HepG2 (cell line): ENCODE measurements at regions not wholly inside any gene's neighbourhood (a gene's known extent, or its start where the extent isn't known, plus 50 kb on each side); places are given as distances from the start of the nearest gene placed in this dataset.

Source experiments
- ATAC-seq: fragments of 200-7000 bp; cut with Tn5 transposase; 3 replicates; pipeline ENCODE4 v1.9.1; 2020; ENCODE audit warnings: mild to moderate bottlenecking, moderate library complexity
- BruUV-seq: library from RNA; stranded (reverse); fragments of 400-500 nt; replicated peaks from 2 replicates; lab custom pipeline; 2021; lab: Mats Ljungman, UMichigan
- CTCF ChIA-PET: fragments of 300-600 bp; formaldehyde crosslinking; extraction: SDS; loops from one replicate; lab custom pipeline; 2021; ENCODE audit warnings: low total read pairs, inconsistent platforms, low intra/inter-chr PET ratio; lab: Yijun Ruan, JAX
- POLR2A ChIA-PET: fragments of 350-600 bp; sonication (Branson Sonifier 250); formaldehyde crosslinking; loops from one replicate; lab custom pipeline; 2020; ENCODE audit warnings: antibody characterized with exemption, inconsistent platforms; lab: Yijun Ruan, JAX
- DNase-seq: peaks from one replicate; pipeline ENCODE4 v3.0.0-alpha.2; 2015; ENCODE audit warnings: low spot score
- FAIRE-seq: peaks from 3 replicates; lab custom pipeline; 2011; peaks lifted over from hg19 to GRCh38; lab: Jason Lieb, UNC
- H2AFZ ChIP-seq: one replicate; pipeline ENCODE4 v1.6.1; 2011; ENCODE audit warnings: low read length, inconsistent platforms
- H3K27ac ChIP-seq: fragments of 300-600 bp; 3 replicates; pipeline ENCODE4 v1.8.0; 2011; ENCODE audit warnings: mixed run types, mild to moderate bottlenecking, mixed read lengths, low read length, inconsistent platforms; ENCODE audit not compliant: insufficient read depth; ENCODE audit errors: extremely low read length
- H3K27me3 ChIP-seq, 2 experiments: fragments of 200-600 bp in 1 of 2; 2 replicates in 1 of 2; 3 replicates in 1 of 2; pipeline versions ENCODE4 v1.6.0 to v1.8.0; 2011; ENCODE audit warnings: low read length in 2 of 2, mild to moderate bottlenecking in 2 of 2, moderate library complexity in 2 of 2, inconsistent platforms in 1 of 2; ENCODE audit not compliant: insufficient read depth in 2 of 2, control insufficient read depth in 1 of 2
- H3K36me3 ChIP-seq, 2 experiments: fragments of 200-600 bp in 1 of 2; replicated peaks in 1 of 2; 2 replicates in 1 of 2; 3 replicates in 1 of 2; pipeline versions ENCODE4 v1.5.1 to v1.8.0; 2011; ENCODE audit warnings: low read length in 2 of 2, inconsistent platforms in 1 of 2; ENCODE audit not compliant: insufficient read depth in 2 of 2, control insufficient read depth in 1 of 2
- H3K4me1 ChIP-seq: 2 replicates; pipeline ENCODE4 v1.5.1; 2012; ENCODE audit warnings: low read length, inconsistent platforms; ENCODE audit not compliant: insufficient read depth
- H3K4me2 ChIP-seq: 2 replicates; pipeline ENCODE4 v1.6.0; 2011; ENCODE audit warnings: low read depth, low read length, inconsistent platforms
- H3K4me3 ChIP-seq, 3 experiments: fragments of 200-600 bp in 1 of 3; sonication (generic), shearing (Covaris generic) in 1 of 3; replicated peaks in 1 of 3; 2 replicates each; pipeline ENCODE4 v1.5.1; 2011 to 2016; ENCODE audit warnings: low read length in 3 of 3, inconsistent platforms in 2 of 3, low read depth in 2 of 3, mild to moderate bottlenecking in 2 of 3, control low read depth in 1 of 3, mixed read lengths in 1 of 3; ENCODE audit not compliant: insufficient read depth in 1 of 3
- H3K79me2 ChIP-seq: one replicate; pipeline ENCODE4 v1.6.1; 2011; ENCODE audit warnings: low read length, inconsistent platforms; ENCODE audit not compliant: insufficient read depth
- H3K9ac ChIP-seq: 2 replicates; pipeline ENCODE4 v1.6.0; 2011; ENCODE audit warnings: mild to moderate bottlenecking, low read depth, low read length, inconsistent platforms; ENCODE audit not compliant: insufficient read depth
- H3K9me3 ChIP-seq: 2 replicates; pipeline ENCODE4 v1.5.1; 2012; ENCODE audit warnings: mild to moderate bottlenecking, low read length
- H4K20me1 ChIP-seq: 2 replicates; pipeline ENCODE4 v1.6.0; 2011; ENCODE audit warnings: inconsistent platforms, mild to moderate bottlenecking, low read length, moderate library complexity; ENCODE audit not compliant: insufficient read depth
- AGO1 ChIP-seq: fragments of 200-400 bp; formaldehyde crosslinking; IDR thresholded peaks from 2 replicates; pipeline ENCODE4 v1.6.1; 2017; ENCODE audit warnings: mild to moderate bottlenecking, low read depth, low read length, moderate library complexity; ENCODE audit not compliant: poor library complexity, severe bottlenecking
- ARID2 ChIP-seq: sonication (generic); formaldehyde crosslinking; IDR thresholded peaks from 2 replicates; pipeline ENCODE4 v1.8.1; 2022; ENCODE audit warnings: mild to moderate bottlenecking, missing genetic modification reagents, borderline replicate concordance
- MYNN ChIP-seq: sonication (generic); formaldehyde crosslinking; IDR thresholded peaks from 2 replicates; pipeline ENCODE4 v1.4.0; 2020; ENCODE audit warnings: mild to moderate bottlenecking, low read depth, missing genetic modification reagents
- PAF1 ChIP-seq: IDR thresholded peaks from 2 replicates; pipeline ENCODE4 v1.6.1; 2016; ENCODE audit warnings: missing genetic modification reagents, missing compliant biosample characterization
- SP1 ChIP-seq, 2 experiments: fragments of 450-650 bp in 1 of 2; sonication (generic) in 1 of 2; formaldehyde crosslinking in 1 of 2; IDR thresholded peaks; 2 replicates each; pipeline versions ENCODE4 v1.4.0 to v1.6.1; 2016 to 2020; ENCODE audit warnings: missing genetic modification reagents in 1 of 2
- ZFYVE20 ChIP-seq: sonication (generic); formaldehyde crosslinking; IDR thresholded peaks from 2 replicates; pipeline ENCODE4 v1.8.0; 2023; ENCODE audit warnings: low read depth, mild to moderate bottlenecking, moderate library complexity, missing genetic modification reagents, borderline replicate concordance
- ZNF10 ChIP-seq: sonication (generic); formaldehyde crosslinking; IDR thresholded peaks from 2 replicates; pipeline ENCODE4 v1.4.0; 2020; ENCODE audit warnings: mild to moderate bottlenecking, low read depth, missing genetic modification reagents, borderline replicate concordance
- ZNF331 ChIP-seq: sonication (generic); formaldehyde crosslinking; IDR thresholded peaks from 2 replicates; pipeline ENCODE4 v1.4.0; 2020; ENCODE audit warnings: missing genetic modification reagents
- ZNF510 ChIP-seq: sonication (generic); formaldehyde crosslinking; IDR thresholded peaks from 2 replicates; pipeline ENCODE4 v1.4.0; 2020; ENCODE audit warnings: low read depth, mild to moderate bottlenecking, missing genetic modification reagents
- WGBS: methylation state at CpG from one replicate; pipeline ENCODE4 v1.1.6; 2017; ENCODE audit warnings: low lambda C conversion rate; 5-methylcytosine and 5-hydroxymethylcytosine counted together
- in situ Hi-C: cut with HindIII; loops from 2 replicates; pipeline ENCODE4 v1.10.0; 2017; ENCODE audit warnings: low pct_unique_long_range_greater_than_20kb; ENCODE audit not compliant: extremely low pct_ligation_motif_present
- intact Hi-C: fragments of 100-400 bp; cut with micrococcal nuclease; formaldehyde crosslinking; loops from one replicate; pipeline ENCODE4 v1.10.0; 2022; ENCODE audit not compliant: unreplicated experiment
- TF ChIP-seq, protein P1 (sequence below): sonication (generic); formaldehyde crosslinking; IDR thresholded peaks from 2 replicates; pipeline ENCODE4 v1.9.0; 2022; ENCODE audit warnings: low read depth, missing genetic modification reagents

DNA sequence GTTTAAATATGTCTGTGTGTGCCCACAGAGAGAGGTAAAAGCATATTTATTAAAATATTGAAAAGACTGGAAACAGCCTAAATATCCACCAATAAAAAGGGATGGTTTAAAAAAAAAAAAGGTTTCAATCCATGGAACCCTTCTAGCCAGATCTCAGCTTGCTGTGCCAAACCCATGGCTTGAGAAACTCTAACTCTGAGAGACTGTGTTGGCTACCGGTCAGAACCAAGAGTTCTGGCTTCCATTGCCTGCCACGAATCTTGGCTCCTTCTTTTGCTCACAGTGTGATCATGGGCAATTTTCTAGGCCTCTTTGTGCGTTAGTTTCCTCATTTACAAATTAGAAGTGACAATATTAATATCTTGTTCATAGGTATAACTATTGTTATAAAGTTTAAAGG is 201.3 kb upstream of the IRX3 start (continued):
- no peak for TF ChIP-seq MYNN (CRISPR knock-in tag)
- TF ChIP-seq, all 625 proteins: peak for 0

DNA sequence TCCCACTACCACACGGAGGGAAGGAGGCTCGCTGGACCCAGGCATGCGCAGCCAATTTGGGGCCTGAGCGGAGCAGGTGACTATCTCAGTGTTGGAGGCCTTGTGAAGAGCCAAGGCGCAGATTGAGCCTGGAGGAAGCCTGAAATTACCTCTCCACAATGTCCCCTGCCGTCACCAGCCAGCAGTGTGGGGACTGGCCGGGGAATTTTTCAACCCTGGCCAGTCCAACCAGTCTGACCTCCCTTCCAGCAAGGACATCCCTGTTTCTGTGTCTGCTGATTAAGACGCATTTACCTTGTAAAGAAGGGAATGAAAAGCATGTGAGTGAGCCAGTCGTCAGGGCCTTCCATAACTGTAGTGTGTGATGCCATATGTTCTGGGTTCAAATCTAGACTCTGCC is 198.1 kb upstream of the IRX3 start:
- 47% methylated on average over 9 of the region's 9 CpGs for WGBS
- FAIRE-seq (no peak), DNase-seq (no peak), ATAC-seq (no peak)
- in situ Hi-C loops: no loop called here
- CTCF ChIA-PET: no interaction called here
- Histone ChIP-seq H3K27ac (no peak overlapping the region), H3K79me2 (no peaks in the 10 kb centered on the region)
- TF ChIP-seq ZNF510 (CRISPR knock-in tag) (no peak), PAF1 (no peak), AGO1 (no peak), ZNF331 (no peak), ZFYVE20 (no peak), SP1 (IDR thresholded peaks at IDR 0.05) (no peak), SP1 (CRISPR knock-in tag; IDR thresholded peaks at IDR 0.05) (no peak), ARID2 (CRISPR knock-in tag) (no peak), ZNF10 (no peak)
- TF ChIP-seq, protein P1, sequence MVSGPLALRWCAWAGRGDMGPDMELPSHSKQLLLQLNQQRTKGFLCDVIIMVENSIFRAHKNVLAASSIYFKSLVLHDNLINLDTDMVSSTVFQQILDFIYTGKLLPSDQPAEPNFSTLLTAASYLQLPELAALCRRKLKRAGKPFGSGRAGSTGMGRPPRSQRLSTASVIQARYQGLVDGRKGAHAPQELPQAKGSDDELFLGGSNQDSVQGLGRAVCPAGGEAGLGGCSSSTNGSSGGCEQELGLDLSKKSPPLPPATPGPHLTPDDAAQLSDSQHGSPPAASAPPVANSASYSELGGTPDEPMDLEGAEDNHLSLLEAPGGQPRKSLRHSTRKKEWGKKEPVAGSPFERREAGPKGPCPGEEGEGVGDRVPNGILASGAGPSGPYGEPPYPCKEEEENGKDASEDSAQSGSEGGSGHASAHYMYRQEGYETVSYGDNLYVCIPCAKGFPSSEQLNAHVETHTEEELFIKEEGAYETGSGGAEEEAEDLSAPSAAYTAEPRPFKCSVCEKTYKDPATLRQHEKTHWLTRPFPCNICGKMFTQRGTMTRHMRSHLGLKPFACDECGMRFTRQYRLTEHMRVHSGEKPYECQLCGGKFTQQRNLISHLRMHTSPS (CRISPR knock-in tag): no peak
- TF ChIP-seq, all 625 proteins: peak for 0
- H4K20me1 ChIP-seq: no peaks in the 10 kb centered on the region
- BruUV-seq: no TSS peak
- no peak overlapping the region for H3K4me2 ChIP-seq
- H3K9me3 ChIP-seq: no peaks in the 10 kb centered on the region
- H3K27me3 ChIP-seq: peaks cover 0 to 21% of the 10 kb centered on the region in 2 experiments; a peak in 1 of 5 replicates
- no peaks in the 10 kb centered on the region for H3K36me3 ChIP-seq
- POLR2A ChIA-PET: no interaction called here
- H3K9ac ChIP-seq: no peak overlapping the region
- intact Hi-C loops: no loop called here
- no peaks in the 10 kb centered on the region for H3K4me1 ChIP-seq
- H2AFZ ChIP-seq: no peak overlapping the region
- H3K4me3 ChIP-seq: no peak overlapping the region
